ENCODE measurements at regions not wholly inside any gene's neighbourhood (a gene's known extent, or its start where the extent isn't known, plus 50 kb on each side); places are given as distances from the start of the nearest gene placed in this dataset.
A peak's percentile ranks its signal among the peaks of the same experiment; 100 is the strongest.

- no peaks in the 10 kb centered on the region for H3K9me3 ChIP-seq (ENCODE audit: control extremely low read depth in 1 of 5, control insufficient read depth in 4 of 5, insufficient read depth in 2 of 5, low read depth in 1 of 5, low read length in 4 of 5)
- no peak for DNase-seq
- 45% methylated on average over 12 of the region's 15 CpGs for WGBS (ENCODE audit: insufficient coverage)
- H3K4me3 ChIP-seq (ENCODE audit: control insufficient read depth in 1 of 7, extremely low read depth in 1 of 7, insufficient read depth in 4 of 7, low read depth in 2 of 7, low read length in 6 of 7) = peak overlapping the region in 1 of 7 experiments; percentile 1
- H3K27ac ChIP-seq (ENCODE audit: insufficient read depth in 1 of 2, low read depth in 1 of 2, low read length in 2 of 2, poor library complexity in 1 of 2, severe bottlenecking in 2 of 2) = no peak overlapping the region
- H3K27me3 ChIP-seq (replicated peaks in 2 of 5; ENCODE audit: control insufficient read depth in 4 of 5, insufficient read depth in 5 of 5, low read length in 4 of 5) = peaks cover 0 to 56% (median 14%) of the 10 kb centered on the region in 5 experiments
- H3K4me1 ChIP-seq (ENCODE audit: control extremely low read depth in 1 of 4, control insufficient read depth in 4 of 4, insufficient read depth in 4 of 4, low read length in 3 of 4) = peaks cover 2 to 66% (median 55%) of the 10 kb centered on the region in 4 experiments
- POLR2A ChIA-PET = interaction anchor here (2.7 kb wide), 1 partner anchor 48 kb away, joined by 13 read pairs; no protein-coding TSS in a partner anchor
- no peaks in the 10 kb centered on the region for H3K36me3 ChIP-seq (ENCODE audit: control insufficient read depth in 4 of 4, insufficient read depth in 4 of 4, low read length in 3 of 4)
- CTCF ChIA-PET = interaction anchor here (0.8 to 2.3 kb wide), 5 partner anchors 17 to 86 kb away, joined by 3 to 5 read pairs (median 5); no protein-coding TSS in a partner anchor
Observed at GRCh38 chr6:33857093-33857931, 53.5 kb upstream of the MLN start.

DNA sequence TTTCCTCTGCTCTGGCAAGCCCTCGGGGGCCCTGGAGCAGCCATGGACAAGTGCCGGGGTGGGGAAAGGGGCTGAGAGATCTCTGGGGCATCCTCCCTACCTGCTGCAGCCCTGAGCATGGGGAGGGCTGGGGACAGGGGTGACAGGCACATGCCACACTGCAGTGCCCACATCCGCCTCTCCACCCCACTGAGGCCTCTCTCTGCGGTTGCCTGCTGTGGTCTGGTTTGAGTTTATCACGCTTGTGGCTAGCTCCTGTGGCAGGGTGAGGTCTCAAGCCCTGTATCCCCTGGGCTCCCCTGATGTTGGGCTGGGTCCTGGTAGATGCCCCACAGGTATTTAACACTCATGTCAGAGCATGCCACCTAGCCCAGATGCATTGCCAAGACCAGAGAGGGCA is 52.9 kb upstream of the MLN start:
- peaks cover 2 to 61% (median 53%) of the 10 kb centered on the region in 4 experiments for H3K4me1 ChIP-seq (ENCODE audit: control extremely low read depth in 1 of 4, control insufficient read depth in 4 of 4, insufficient read depth in 4 of 4, low read length in 3 of 4)
- 0% methylated on average over 4 of the region's 5 CpGs for WGBS (ENCODE audit: insufficient coverage)
- H3K9me3 ChIP-seq (ENCODE audit: control extremely low read depth in 1 of 5, control insufficient read depth in 4 of 5, insufficient read depth in 2 of 5, low read depth in 1 of 5, low read length in 4 of 5) = no peaks in the 10 kb centered on the region
- peak; percentile 79 to 95 (median 94) for DNase-seq
- H3K27ac ChIP-seq (ENCODE audit: insufficient read depth in 1 of 2, low read depth in 1 of 2, low read length in 2 of 2, poor library complexity in 1 of 2, severe bottlenecking in 2 of 2) = no peak overlapping the region
- no peaks in the 10 kb centered on the region for H3K36me3 ChIP-seq (ENCODE audit: control insufficient read depth in 4 of 4, insufficient read depth in 4 of 4, low read length in 3 of 4)
- ChIA-PET CTCF (interaction anchor here (0.8 to 1.5 kb wide), 5 partner anchors 16 to 85 kb away, joined by 3 to 5 read pairs (median 4); no protein-coding TSS in a partner anchor), POLR2A (interaction anchor here (2.7 kb wide), 1 partner anchor 48 kb away, joined by 13 read pairs; no protein-coding TSS in a partner anchor)
- peaks cover 0 to 57% (median 15%) of the 10 kb centered on the region in 5 experiments for H3K27me3 ChIP-seq (replicated peaks in 2 of 5; ENCODE audit: control insufficient read depth in 4 of 5, insufficient read depth in 5 of 5, low read length in 4 of 5)
- H3K4me3 ChIP-seq (ENCODE audit: control insufficient read depth in 1 of 7, extremely low read depth in 1 of 7, insufficient read depth in 4 of 7, low read depth in 2 of 7, low read length in 6 of 7) = no peak overlapping the region

DNA sequence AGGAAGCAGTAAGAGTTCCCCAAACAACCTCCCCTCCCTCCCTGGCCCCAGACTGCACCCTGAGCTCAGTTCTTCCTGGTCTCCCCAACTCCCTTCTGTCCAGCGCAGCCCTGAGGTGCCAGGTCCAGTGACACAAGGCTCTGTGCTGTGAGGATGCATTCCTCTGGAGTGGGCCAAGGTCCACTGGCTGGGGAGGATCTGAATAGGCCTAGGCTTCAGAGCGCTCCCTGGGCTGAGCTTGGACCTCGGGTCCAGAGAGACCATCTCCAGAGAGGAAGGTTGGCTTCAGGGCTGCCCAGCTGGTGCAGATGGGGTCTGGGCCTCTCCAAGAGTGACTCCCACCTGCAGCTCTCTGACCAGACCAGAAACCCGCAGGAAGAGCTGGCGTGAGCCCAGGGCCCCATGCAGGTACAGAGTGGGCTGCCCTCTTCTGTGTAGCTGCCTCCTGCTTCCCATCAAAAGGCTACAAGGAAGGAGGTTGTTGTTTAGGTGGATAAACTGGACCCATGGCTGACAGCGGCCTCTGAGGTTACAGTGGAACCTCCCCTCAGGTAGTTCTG is 52.3 kb upstream of the MLN start:
- DNase-seq = no peak
- H3K27me3 ChIP-seq (replicated peaks in 2 of 5; ENCODE audit: control insufficient read depth in 4 of 5, insufficient read depth in 5 of 5, low read length in 4 of 5) = peaks cover 0 to 62% (median 16%) of the 10 kb centered on the region in 5 experiments
- H3K4me1 ChIP-seq (ENCODE audit: control extremely low read depth in 1 of 4, control insufficient read depth in 4 of 4, insufficient read depth in 4 of 4, low read length in 3 of 4) = peaks cover 2 to 56% (median 48%) of the 10 kb centered on the region in 4 experiments
- H3K36me3 ChIP-seq (ENCODE audit: control insufficient read depth in 4 of 4, insufficient read depth in 4 of 4, low read length in 3 of 4) = no peaks in the 10 kb centered on the region
- POLR2A ChIA-PET = interaction anchor here (2.7 kb wide), 1 partner anchor 49 kb away, joined by 13 read pairs; no protein-coding TSS in a partner anchor
- 40% methylated on average over 2 of the region's 6 CpGs for WGBS (ENCODE audit: insufficient coverage)
- no peak overlapping the region for H3K4me3 ChIP-seq (ENCODE audit: control insufficient read depth in 1 of 7, extremely low read depth in 1 of 7, insufficient read depth in 4 of 7, low read depth in 2 of 7, low read length in 6 of 7)
- CTCF ChIA-PET = interaction anchor here (0.8 to 4.1 kb wide), 9 partner anchors 15 to 171 kb away, joined by 3 to 17 read pairs (median 5); no protein-coding TSS in a partner anchor
- H3K27ac ChIP-seq (ENCODE audit: insufficient read depth in 1 of 2, low read depth in 1 of 2, low read length in 2 of 2, poor library complexity in 1 of 2, severe bottlenecking in 2 of 2) = no peak overlapping the region
- H3K9me3 ChIP-seq (ENCODE audit: control extremely low read depth in 1 of 5, control insufficient read depth in 4 of 5, insufficient read depth in 2 of 5, low read depth in 1 of 5, low read length in 4 of 5) = no peaks in the 10 kb centered on the region

DNA sequence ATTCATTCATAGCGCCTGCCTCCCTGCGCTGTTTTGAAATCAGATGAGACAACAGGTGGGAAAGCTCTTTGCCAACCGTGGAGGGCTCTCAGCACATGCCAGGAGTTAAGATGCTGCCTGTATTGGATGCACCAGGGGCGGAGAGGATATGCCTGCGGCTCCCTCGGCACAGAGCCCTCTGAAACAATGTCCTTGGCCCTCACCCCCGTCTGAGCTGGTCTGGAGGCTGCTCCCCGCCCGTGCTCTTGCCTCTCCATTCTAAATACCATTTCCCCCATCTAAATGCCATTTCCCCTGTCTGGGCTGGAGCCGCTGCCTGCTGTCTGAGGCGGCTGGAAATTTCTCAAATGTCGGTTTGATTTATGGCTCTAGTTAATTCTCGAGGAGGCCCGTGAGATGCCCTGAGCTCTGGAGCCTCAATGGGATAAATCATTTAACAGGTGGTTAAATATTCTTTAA is 50.8 kb upstream of the MLN start:
- Histone ChIP-seq H3K4me1 (ENCODE audit: control extremely low read depth in 1 of 4, control insufficient read depth in 4 of 4, insufficient read depth in 4 of 4, low read length in 3 of 4) (peaks cover 0 to 44% (median 36%) of the 10 kb centered on the region in 4 experiments), H3K4me3 (ENCODE audit: control insufficient read depth in 1 of 7, extremely low read depth in 1 of 7, insufficient read depth in 4 of 7, low read depth in 2 of 7, low read length in 6 of 7) (no peak overlapping the region), H3K9me3 (ENCODE audit: control extremely low read depth in 1 of 5, control insufficient read depth in 4 of 5, insufficient read depth in 2 of 5, low read depth in 1 of 5, low read length in 4 of 5) (no peaks in the 10 kb centered on the region), H3K27ac (ENCODE audit: insufficient read depth in 1 of 2, low read depth in 1 of 2, low read length in 2 of 2, poor library complexity in 1 of 2, severe bottlenecking in 2 of 2) (no peak overlapping the region), H3K36me3 (ENCODE audit: control insufficient read depth in 4 of 4, insufficient read depth in 4 of 4, low read length in 3 of 4) (no peaks in the 10 kb centered on the region), H3K27me3 (replicated peaks in 2 of 5; ENCODE audit: control insufficient read depth in 4 of 5, insufficient read depth in 5 of 5, low read length in 4 of 5) (peaks cover 0 to 54% (median 22%) of the 10 kb centered on the region in 5 experiments)
- ChIA-PET POLR2A (interaction anchor here (2.7 kb wide), 1 partner anchor 50 kb away, joined by 13 read pairs; no protein-coding TSS in a partner anchor), CTCF (interaction anchor here (0.8 to 5.5 kb wide), 6 partner anchors 10 to 173 kb away, joined by 3 to 36 read pairs (median 8); no protein-coding TSS in a partner anchor)
- peak in 2 of 3 donors; percentile 46 to 48 for DNase-seq
- 40% methylated on average over 8 of the region's 14 CpGs for WGBS (ENCODE audit: insufficient coverage)

DNA sequence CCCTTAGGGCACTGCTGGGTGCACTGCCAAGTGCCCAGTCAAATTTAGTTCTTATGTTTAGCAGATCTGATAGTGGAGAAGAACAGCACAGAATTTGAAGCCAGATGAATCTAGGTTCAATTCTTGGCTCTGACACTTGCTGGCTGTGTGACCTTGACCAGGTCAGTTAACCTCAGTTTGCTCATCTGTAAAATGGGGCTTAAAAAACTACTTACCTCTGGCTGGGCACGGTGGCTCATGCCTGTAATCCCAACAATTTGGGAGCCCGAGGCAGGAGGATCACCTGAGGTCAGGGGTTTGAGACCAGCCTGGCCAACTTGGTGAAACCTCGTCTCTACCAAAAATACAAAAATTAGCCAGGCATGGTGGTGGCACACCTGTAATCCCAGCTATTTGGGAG is 49.9 kb upstream of the MLN start:
- ChIA-PET CTCF (interaction anchor here (0.7 to 5.5 kb wide), 5 partner anchors 13 to 174 kb away, joined by 3 to 36 read pairs (median 6); no protein-coding TSS in a partner anchor), POLR2A (interaction anchor here (0.7 kb wide), 1 partner anchor 133 kb away, joined by 3 read pairs; no protein-coding TSS in a partner anchor)
- peaks cover 0 to 44% (median 36%) of the 10 kb centered on the region in 4 experiments for H3K4me1 ChIP-seq (ENCODE audit: control extremely low read depth in 1 of 4, control insufficient read depth in 4 of 4, insufficient read depth in 4 of 4, low read length in 3 of 4)
- H3K36me3 ChIP-seq (ENCODE audit: control insufficient read depth in 4 of 4, insufficient read depth in 4 of 4, low read length in 3 of 4) = no peaks in the 10 kb centered on the region
- WGBS (ENCODE audit: insufficient coverage) = 100% methylated on average over 2 of the region's 3 CpGs
- peaks cover 0 to 50% (median 22%) of the 10 kb centered on the region in 5 experiments for H3K27me3 ChIP-seq (replicated peaks in 2 of 5; ENCODE audit: control insufficient read depth in 4 of 5, insufficient read depth in 5 of 5, low read length in 4 of 5)
- no peaks in the 10 kb centered on the region for H3K9me3 ChIP-seq (ENCODE audit: control extremely low read depth in 1 of 5, control insufficient read depth in 4 of 5, insufficient read depth in 2 of 5, low read depth in 1 of 5, low read length in 4 of 5)
- no peak overlapping the region for H3K4me3 ChIP-seq (ENCODE audit: control insufficient read depth in 1 of 7, extremely low read depth in 1 of 7, insufficient read depth in 4 of 7, low read depth in 2 of 7, low read length in 6 of 7)
- no peak overlapping the region for H3K27ac ChIP-seq (ENCODE audit: insufficient read depth in 1 of 2, low read depth in 1 of 2, low read length in 2 of 2, poor library complexity in 1 of 2, severe bottlenecking in 2 of 2)
- no peak for DNase-seq

All from common myeloid progenitor, CD34-positive (primary cell).